Smooth muscle cell of the brain vasculature (primary cell): ENCODE measurements at regions not wholly inside any gene's neighbourhood (a gene's known extent, or its start where the extent isn't known, plus 50 kb on each side); places are given as distances from the start of the nearest gene placed in this dataset.
"Not testable (repeated sequence)": the region's sequence is repeated elsewhere in the genome, so short reads cannot be mapped to it uniquely, and the experiment has no call there.

Source experiments
- DNase-seq: peaks from one replicate; pipeline ENCODE4 v3.0.0-alpha.2; 2012; ENCODE audit warnings: low read depth, low spot score

DNA sequence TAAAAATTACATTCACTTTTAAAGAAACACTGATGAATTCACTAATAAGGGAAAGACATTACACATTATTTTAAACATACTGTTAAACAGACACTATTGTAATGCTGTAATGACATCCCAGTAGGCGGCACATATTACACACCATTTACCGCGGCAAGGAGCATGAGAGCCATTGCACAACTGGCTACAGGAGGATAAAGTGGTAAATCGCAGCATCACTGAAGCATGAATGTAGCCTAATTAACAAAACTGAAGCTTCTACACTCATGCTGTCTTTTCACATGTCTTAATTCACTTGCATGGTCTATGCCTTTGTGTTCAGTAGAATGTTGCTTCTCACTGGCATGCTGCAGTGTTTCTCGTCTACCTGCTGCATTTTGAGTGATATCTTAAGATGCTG lies 1046.0 kb downstream of the MRPL39 start:
- no peak for DNase-seq

DNA sequence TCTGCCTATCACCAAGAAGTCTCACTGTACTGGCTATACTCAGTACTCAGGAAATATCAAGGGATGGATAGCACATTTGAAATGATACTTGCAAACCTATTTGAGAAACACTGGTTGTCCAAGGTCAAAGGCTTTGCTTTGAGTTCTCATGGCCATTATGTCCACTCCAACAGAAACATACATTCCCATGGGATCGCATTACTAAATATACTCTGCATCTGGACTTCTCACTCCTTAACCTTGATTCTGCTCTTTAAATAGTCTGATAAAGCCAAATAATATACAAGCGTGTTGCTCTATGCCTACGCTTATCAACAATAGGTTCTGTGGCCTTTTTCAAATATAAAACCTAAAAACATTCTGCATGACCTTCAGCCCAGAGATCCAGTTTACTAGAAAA lies 1054.8 kb downstream of the MRPL39 start:
- DNase-seq = no peak

DNA sequence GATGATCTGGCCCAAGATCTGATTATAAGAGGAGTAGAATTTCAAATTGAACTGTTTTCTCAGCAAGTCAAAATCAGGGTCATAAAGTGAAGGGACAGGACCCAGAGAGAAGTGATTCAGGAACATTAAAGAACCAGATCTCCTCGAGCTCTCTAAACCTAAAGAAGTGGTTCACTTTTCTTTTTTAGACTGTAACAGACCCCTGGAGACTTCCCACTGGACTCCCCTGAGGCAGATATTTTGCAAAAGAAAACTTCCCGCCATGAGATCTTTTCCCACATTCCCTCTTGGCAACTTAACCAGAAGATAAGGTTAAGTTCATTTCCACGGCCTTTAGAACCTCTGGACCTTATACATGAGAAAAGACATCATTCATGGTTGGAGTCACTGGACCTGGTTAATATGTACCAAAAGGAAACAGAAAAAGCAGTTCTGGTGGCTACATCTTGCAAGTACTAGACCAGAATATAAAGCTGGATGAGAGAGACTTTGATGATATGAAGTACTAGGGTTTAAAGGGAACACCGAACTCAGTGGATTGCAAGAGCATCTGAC lies 1061.4 kb downstream of the MRPL39 start:
- no peak for DNase-seq

DNA sequence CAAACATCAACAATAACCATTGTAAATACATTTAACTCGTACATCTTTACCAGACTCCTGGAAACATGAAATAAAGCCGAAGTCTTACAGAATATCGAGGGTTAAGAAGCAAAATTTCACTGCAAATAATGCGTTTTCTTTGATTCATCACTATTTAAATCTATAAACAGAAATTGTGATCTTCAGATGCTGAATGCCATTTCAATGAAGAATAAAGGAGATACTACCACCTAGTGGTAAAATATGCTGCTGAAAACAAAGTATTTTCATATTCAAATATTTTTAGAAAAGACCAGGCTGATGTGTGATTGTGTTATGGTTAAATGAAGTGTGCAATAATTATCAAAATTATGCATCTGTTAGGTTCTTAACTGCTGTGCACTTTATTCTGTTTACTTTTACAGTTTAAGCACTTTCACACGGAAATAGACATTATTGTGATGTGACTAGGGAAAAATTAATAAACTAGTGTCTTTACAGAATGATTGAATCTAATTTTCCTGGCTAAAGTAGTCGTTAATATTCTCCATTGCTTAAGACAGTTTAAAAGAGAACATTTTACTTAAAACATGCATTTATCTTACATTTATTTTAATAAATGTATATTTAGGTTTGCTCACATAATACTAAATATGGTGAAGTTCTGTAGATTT lies 1093.1 kb downstream of the MRPL39 start:
- no peak for DNase-seq

DNA sequence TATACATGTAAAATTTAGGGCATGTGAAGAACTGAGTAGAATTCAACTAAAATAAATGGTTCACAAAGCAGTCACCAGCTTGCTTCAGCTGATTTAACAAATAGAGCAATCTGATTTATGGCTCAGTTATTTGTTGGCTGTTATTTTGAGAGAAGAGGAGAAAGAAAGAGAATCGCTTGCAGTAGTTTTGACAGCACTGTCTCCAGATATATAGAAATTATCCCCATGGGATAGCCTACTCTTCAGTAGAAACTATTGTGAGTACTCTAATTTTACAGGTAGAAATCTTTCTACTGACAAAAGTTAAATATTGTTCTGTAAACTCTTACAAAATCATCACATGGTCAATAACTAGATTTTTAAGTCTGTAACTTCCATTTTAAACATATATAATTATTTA lies 1098.2 kb downstream of the MRPL39 start:
- no peak for DNase-seq

DNA sequence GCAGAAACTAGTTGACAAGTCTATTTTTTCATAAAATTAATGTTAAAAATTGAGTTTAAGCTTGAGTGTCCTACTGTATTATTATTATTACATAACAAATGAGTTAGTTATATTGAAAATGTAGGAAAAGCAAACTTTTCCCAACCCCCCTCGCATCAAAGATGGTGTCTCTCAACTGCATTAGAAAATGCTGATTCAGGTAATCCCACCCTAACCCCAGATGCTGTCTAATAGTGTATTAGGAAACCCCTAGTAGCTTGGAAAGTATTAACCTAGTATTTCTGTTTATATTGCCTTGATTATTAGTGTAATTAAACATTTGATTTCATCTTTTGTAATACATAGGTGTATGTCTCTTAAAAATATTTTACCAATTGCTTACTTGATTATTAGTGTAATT lies 1120.3 kb downstream of the MRPL39 start:
- no peak for DNase-seq

DNA sequence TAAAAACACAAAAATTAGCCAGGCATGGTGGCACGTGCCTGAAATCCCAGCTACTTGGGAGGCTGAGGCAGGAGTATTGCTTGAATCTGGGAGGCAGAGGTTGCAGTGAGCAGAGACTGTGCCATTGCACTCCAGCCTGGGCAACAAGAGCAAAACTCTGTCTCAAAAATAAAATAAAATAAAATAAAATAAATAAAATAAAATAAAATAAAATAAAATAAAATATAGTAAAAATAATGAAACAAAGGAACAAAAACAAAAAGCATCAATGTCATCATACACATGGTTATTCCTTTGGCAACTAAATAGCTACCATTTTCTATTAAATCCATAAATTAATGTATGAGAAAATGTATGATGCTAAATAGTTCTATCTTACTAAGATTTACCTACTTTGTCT lies 1123.9 kb downstream of the MRPL39 start:
- DNase-seq = not testable (repeated sequence)

DNA sequence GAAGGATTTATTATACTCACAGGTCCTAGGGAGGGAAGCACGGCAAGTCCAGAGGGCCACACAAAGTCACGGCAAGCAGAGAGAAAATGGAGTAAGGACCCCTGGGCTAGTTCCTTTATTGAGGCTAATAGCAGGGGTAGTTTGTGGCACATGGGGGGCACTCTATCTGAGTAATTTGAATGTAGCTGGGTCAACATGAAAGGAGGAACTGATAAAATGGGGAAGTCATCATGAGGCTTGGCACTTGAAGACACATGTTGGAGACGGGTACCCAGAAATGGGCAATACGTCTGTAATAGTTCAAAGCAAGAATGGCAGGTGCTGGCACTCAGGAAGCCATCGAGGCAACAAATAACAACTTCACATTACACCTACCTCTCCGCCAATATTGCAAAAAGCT lies 1136.4 kb downstream of the MRPL39 start:
- no peak for DNase-seq

DNA sequence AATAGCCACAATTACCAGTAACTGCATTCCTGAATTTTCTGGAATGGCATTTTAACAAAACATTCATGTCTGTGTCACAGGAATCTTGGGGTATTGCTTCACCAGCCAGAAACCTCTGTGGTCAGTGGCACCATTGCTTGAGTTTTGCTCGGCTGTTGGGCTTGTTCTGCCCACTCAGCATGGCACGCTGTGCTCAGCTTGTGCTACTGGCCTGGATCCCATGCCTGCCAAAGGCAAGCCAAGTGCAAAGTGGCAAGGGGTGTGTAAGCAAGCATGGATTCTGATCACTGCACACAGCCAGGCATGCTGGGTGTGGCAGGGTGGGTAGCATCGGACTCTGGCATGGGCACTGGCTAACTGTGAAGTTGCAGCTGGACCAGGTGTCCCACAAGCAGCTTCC lies 1150.9 kb downstream of the MRPL39 start:
- DNase-seq = no peak

DNA sequence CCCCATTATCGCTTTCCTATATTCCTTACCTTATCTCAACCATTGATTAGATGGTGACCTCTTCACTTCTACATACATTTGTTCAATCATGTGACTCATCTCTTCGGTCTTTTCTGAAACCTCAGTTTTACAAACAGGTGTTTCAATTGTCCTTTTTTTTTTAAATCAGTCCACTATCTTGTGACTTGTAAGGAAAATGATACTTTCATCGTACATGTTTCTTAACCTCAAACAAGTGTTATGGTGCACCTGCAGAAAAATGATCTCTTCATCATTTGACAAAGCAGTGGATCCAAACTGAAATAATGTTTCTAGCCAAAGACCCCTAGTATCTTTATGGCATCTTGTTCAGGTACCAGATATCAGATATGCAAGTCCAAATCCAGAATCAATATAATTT lies 1157.2 kb downstream of the MRPL39 start:
- no peak for DNase-seq

DNA sequence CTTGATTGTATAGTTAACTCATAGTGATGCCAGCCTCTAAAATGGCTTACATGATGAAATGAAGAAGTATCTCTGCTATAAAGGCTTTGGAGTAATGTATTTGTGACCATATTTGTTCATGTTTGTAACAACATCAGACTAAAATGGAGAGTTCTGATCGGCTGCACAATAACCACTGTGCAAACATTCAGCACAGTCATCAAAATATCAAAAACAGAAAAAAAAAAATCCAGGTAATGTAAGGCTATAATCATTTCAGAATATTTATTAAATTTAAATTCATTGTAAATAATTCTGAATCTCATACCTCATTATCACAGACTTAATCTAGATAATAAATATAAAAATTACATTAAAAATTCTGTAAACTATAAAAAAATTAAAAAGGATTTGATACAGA lies 1161.8 kb downstream of the MRPL39 start:
- no peak for DNase-seq

DNA sequence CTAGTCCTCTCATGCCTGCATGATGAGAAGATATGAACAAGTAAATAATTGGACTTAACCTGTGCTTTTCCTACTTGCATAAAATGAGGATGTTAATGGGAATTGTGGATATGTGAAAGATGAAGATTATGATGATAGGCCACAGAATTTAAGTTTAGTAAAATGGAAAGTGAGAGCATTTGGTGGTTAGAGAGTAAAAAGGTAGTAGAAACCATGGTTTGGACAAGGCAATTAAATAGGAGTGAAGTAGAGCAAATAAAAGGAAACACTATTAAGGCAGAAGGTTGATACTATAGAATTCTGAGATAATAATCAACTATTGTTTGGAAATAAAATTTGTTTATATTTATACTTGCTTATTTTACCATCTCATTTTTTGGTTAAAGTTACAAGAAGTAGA lies 1162.5 kb downstream of the MRPL39 start:
- DNase-seq = no peak

DNA sequence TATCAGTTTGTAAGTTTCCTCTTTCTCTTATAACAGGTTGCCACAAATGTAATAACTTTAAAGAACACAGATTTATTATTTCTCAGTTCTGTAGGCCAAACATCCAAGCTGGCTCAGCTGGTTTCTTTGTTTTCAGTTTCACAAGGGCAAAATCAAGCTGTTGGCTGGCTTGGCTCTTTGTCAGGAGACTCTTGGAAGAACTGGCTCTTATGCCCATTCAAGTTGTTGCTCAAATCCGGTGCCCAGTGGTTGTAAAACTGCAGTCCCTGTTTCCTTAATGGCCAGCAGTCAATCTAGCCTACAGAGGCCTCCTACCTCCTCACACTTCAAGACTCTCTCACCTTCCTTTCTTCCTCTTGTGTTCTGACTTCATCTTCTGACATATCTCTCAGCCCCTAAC lies 1171.0 kb downstream of the MRPL39 start:
- DNase-seq = no peak

DNA sequence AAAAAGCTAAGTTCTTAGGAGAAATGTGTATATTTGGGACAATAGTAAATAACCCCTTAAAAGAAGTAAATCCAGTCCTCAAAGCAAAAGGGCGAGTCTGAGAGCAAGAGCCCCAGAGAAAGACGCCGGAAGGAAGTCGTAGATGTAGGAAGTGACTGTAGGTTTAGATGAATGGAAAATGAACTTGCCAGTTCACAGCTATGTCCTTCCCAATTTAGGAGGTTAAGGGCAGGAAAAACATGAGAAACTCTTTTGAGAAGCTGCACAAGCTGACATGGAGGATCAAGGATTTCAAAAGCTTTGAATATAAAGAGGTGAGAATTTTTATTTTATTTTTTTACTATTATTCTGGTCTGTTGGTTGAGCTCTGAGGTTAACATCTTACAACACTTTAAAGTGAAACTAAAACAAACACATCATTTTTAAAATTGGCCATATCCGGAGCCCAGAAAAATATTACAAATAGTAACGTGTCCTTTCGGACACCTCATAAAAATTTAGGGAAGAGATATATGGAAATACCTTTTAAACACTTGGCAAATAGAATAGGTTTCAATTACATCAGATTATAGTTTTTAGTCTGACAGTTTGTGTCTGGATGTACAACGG lies 1178.6 kb downstream of the MRPL39 start:
- no peak for DNase-seq

DNA sequence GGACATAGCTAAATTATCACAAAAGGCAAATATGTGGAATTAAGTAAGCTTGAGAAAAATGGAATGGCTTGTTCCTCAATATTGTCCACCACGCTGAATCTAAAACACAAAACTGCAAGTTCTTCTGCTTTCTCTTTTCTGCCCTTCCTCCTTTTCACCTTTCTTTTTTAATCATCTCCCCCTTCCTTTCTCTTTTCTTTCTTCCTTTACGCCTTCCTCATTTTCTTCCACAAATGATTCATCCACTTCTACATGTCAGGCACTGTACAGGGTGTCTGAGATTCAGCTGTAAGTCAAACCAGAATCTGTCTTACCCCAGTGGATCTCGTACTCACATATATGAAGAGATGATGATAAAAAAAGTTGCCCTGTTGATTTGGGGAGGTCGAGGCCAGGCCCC lies 1182.5 kb downstream of the MRPL39 start:
- no peak for DNase-seq

DNA sequence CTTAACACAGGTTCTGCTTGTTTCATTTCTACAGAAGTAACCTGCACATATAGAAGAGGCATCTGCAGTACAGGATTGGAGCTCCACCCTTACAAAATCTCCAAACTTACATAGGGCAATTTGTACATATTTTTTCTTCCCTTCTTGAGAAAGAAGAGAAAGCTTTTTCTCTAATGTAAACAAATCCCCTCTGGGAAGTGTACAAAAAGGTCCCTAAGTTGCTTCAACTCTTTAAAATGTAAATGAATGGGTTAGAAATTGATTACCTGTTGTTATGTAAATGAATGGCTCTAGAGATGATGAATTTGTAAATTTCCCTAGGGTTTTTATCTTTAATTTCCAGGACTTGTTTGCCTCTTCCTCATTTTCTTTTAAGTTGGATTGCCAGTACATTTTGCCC lies 1183.7 kb downstream of the MRPL39 start:
- DNase-seq = no peak

DNA sequence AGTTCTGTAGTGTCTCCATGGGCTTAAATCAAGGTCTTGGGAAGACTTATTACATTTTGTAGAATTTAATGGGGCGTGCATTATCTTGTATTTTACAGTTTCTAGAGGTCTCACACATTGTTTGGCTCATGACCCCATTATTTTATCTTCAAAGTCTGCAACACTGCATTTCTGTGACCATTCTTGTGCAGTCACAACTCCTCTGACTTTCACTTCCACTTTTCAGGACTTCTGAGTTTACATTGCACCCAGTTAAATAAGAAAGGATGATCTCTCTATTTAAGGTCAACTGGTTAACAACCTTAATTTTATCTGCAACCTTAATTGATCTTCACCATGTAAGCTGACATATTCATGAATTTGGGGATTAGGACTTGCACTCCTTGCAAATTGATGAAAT lies 1186.6 kb downstream of the MRPL39 start:
- DNase-seq = no peak

DNA sequence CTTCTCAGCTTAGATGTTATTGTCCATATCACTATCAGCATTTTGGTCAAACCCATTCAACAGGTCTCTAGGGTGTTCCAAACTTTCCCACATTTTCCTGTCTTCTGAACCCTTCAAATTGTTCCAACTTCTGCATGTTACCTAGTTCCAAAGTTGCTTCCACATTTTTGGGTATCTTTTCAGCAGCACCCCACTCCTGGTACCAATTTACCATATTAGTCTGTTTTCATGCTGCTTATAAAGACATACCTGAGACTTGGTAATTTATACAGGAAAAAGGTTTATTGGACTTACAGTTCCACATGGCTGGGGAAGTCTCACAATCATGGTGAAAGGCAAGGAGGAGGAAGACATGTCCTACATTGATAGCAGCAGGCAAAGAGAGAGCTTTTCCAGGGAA lies 1187.6 kb downstream of the MRPL39 start:
- DNase-seq = not testable (repeated sequence)

DNA sequence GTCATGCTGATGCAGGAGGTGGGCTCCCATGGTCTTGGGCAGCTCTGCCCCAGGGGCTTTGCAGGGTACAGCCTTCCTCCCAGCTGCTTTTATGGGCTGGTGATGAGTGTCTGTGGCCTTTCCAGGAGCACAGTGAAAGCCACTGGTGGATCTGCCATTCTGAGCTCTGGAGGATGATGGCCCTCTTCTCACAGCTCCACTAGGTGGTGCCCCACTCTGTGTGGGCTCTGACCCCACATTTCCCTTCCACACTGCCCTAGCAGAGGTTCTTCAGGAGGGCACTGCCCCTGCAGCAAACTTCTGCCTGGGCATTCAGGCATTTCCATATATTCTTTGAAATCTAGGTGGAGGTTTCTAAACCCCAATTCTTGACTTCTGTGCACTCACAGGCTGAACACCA lies 1188.6 kb downstream of the MRPL39 start:
- DNase-seq = no peak

DNA sequence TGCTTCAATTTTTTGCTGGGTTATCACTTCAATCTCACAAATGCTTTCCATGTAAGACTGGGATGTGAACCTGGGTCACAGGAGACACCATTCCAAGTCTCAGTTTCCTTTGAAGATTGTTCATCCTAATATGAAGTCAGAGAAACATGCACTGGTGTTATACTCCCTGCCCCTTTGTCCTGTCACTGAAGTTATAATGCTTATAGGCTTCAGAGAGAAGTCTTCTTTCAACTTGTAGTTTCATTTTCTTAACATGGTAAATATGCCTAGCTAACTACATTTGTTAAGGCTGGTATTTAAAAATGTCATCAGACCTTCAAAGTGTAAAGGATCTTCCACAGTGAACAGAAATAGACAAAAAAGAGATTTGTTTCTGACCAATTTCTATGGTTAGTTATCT lies 1195.9 kb downstream of the MRPL39 start:
- DNase-seq = no peak

DNA sequence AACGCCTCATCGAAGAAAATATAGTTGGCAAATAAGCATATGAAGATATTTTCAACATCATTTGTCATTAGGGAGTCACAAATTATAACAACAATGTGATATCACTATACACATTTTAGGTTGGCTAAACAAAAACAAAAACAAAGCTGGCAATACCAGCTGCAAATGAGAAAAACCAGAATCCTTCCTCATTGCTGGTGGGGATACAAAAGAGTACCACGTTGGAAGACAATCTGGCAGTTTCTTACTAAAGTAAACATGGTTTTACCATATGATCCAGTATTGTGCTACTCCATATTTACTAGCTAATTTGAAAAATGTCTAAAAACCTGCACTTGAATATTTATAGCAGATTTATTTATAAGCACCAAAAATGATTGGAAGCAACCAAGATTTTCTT lies 1204.1 kb downstream of the MRPL39 start:
- no peak for DNase-seq

DNA sequence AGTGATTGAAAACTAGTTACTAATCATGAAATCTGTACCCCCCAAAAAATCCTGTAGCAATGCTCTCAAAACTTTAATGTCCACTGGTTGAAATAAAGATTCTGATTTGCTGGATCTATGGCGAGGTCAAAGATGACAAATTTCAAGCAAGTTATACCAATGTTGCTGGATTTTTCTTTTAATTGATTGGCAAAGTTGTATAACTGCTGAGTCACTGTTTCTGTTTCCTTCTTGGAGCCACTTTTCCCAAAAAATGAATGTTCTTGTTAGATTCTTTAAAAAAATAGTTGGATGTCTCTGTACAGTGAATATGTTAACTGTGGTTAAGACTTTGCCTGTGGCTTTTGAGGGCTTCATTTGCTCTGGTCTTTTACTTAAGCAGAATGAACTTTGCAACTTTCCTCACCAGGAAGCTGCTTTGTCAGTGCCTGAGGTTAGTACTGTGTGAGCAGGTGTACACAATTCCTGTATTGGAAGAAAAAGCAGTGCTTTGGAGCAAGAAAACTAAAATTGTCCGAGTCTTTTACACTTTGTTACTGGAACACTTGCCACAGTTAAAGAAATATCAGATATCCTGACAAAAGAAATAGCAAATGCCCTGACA lies 1211.9 kb downstream of the MRPL39 start:
- no peak for DNase-seq

DNA sequence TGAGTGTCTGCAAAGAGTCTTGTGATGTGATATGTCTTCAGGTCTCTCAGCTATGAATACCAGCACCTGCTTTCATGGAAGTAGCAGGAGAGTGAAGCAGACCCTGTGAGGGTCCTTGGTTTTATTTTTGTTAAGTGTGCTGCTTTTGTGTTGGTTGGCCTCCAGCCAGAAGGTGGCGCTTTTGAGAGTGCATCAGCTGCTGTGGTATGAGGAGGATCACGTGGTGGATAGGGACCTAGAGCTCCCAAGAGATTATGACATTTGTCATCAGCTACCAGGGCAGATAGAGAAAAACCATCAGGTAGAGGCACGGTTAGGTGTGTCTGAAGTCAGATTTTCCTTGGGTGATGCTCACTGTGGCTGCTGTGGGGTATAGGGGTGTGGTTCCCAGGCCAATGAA lies 1232.1 kb downstream of the MRPL39 start:
- DNase-seq = no peak
